Mesenchymal stem cell (in vitro differentiated cells and primary cell): ENCODE measurements at regions not wholly inside any gene's neighbourhood (a gene's known extent, or its start where the extent isn't known, plus 50 kb on each side); places are given as distances from the start of the nearest gene placed in this dataset.

Experiments
- DNase-seq: peaks from one replicate; pipeline ENCODE4 v3.0.0-alpha.2; 2013
- H2AFZ ChIP-seq: one replicate; pipeline ENCODE4 v1.6.1; 2013; ENCODE audit warnings: low read depth, mild to moderate bottlenecking, control low read depth, inconsistent platforms, low read length, moderate library complexity
- H2AK5ac ChIP-seq: 2 replicates; pipeline ENCODE4 v1.6.1; 2013; ENCODE audit warnings: low read length, moderate library complexity, mild to moderate bottlenecking, inconsistent platforms; ENCODE audit not compliant: severe bottlenecking
- H2BK120ac ChIP-seq: one replicate; pipeline ENCODE4 v1.6.1; 2013; ENCODE audit warnings: low read depth, mild to moderate bottlenecking, inconsistent platforms, low read length, moderate library complexity
- H2BK12ac ChIP-seq, 2 experiments: one replicate each; pipeline ENCODE4 v1.6.1; 2013; ENCODE audit warnings: inconsistent platforms in 2 of 2, low read length in 2 of 2, mild to moderate bottlenecking in 2 of 2, moderate library complexity in 2 of 2, control low read depth in 1 of 2
- H2BK15ac ChIP-seq: one replicate; pipeline ENCODE4 v1.6.1; 2013; ENCODE audit warnings: mild to moderate bottlenecking, low read depth, inconsistent platforms; ENCODE audit not compliant: poor library complexity, severe bottlenecking
- H2BK5ac ChIP-seq: 2 replicates; pipeline ENCODE4 v1.6.1; 2013; ENCODE audit warnings: low read depth, mild to moderate bottlenecking, low read length, control low read depth, inconsistent platforms; ENCODE audit not compliant: poor library complexity, severe bottlenecking
- H3K14ac ChIP-seq, 2 experiments: one replicate each; pipeline ENCODE4 v1.6.1; 2013; ENCODE audit warnings: inconsistent platforms in 2 of 2, low read length in 2 of 2, control low read depth in 1 of 2, mild to moderate bottlenecking in 1 of 2, moderate library complexity in 1 of 2
- H3K18ac ChIP-seq, 2 experiments: one replicate each; pipeline ENCODE4 v1.6.1; 2013; ENCODE audit warnings: inconsistent platforms in 2 of 2, low read length in 2 of 2, control low read depth in 1 of 2, low read depth in 1 of 2, mild to moderate bottlenecking in 1 of 2
- H3K23ac ChIP-seq, 2 experiments: one replicate each; pipeline ENCODE4 v1.6.1; 2013; ENCODE audit warnings: inconsistent platforms in 2 of 2, low read length in 2 of 2, mild to moderate bottlenecking in 2 of 2, moderate library complexity in 2 of 2, control low read depth in 1 of 2
- H3K27ac ChIP-seq: 2 replicates; pipeline ENCODE4 v1.5.1; 2013; ENCODE audit warnings: mild to moderate bottlenecking, moderate library complexity, low read length, control low read depth, inconsistent platforms; ENCODE audit not compliant: poor library complexity, severe bottlenecking
- H3K27me3 ChIP-seq, 2 experiments: 2 replicates each; pipeline versions ENCODE4 v1.6.1 to v1.7.0; 2013; ENCODE audit warnings: low read length in 2 of 2, mild to moderate bottlenecking in 2 of 2, moderate library complexity in 2 of 2, control low read depth in 1 of 2, inconsistent platforms in 1 of 2; ENCODE audit not compliant: control insufficient read depth in 1 of 2, insufficient read depth in 1 of 2
- H3K36me3 ChIP-seq, 2 experiments: 2 replicates each; pipeline versions ENCODE4 v1.6.1 to v1.7.0; 2013; ENCODE audit warnings: low read length in 2 of 2, control low read depth in 1 of 2, inconsistent platforms in 1 of 2, low read depth in 1 of 2, mild to moderate bottlenecking in 1 of 2; ENCODE audit not compliant: insufficient read depth in 2 of 2, control insufficient read depth in 1 of 2
- H3K4ac ChIP-seq, 2 experiments: one replicate each; pipeline ENCODE4 v1.6.1; 2013; ENCODE audit warnings: inconsistent platforms in 2 of 2, low read length in 2 of 2, mild to moderate bottlenecking in 2 of 2, moderate library complexity in 2 of 2, control low read depth in 1 of 2, low read depth in 1 of 2
- H3K4me1 ChIP-seq: 2 replicates; pipeline ENCODE4 v1.6.1; 2013; ENCODE audit warnings: low read depth, low read length, control low read depth; ENCODE audit not compliant: control insufficient read depth, insufficient read depth
- H3K4me2 ChIP-seq: 2 replicates; pipeline ENCODE4 v1.6.1; 2013; ENCODE audit warnings: low read length, mild to moderate bottlenecking, inconsistent platforms; ENCODE audit not compliant: poor library complexity, severe bottlenecking
- H3K4me3 ChIP-seq, 2 experiments: 2 replicates each; pipeline versions ENCODE4 v1.5.1 to v1.7.0; 2013; ENCODE audit warnings: low read length in 2 of 2, mild to moderate bottlenecking in 2 of 2, control low read depth in 1 of 2, low read depth in 1 of 2; ENCODE audit not compliant: insufficient read depth in 1 of 2
- H3K79me1 ChIP-seq: replicated peaks from 2 replicates; pipeline ENCODE4 v1.6.1; 2013; ENCODE audit warnings: mild to moderate bottlenecking, control low read depth, low read length, inconsistent platforms; ENCODE audit not compliant: poor library complexity, severe bottlenecking
- H3K9ac ChIP-seq: 2 replicates; pipeline ENCODE4 v1.7.0; 2013; ENCODE audit warnings: mild to moderate bottlenecking, low read length, moderate library complexity
- H3K9me3 ChIP-seq: 2 replicates; pipeline ENCODE4 v1.7.0; 2013; ENCODE audit warnings: mild to moderate bottlenecking, low read length; ENCODE audit not compliant: control insufficient read depth
- H4K8ac ChIP-seq: one replicate; pipeline ENCODE4 v1.6.1; 2013; ENCODE audit warnings: inconsistent platforms, mild to moderate bottlenecking, low read length, moderate library complexity
- H4K91ac ChIP-seq: one replicate; pipeline ENCODE4 v1.6.1; 2013; ENCODE audit warnings: mild to moderate bottlenecking, low read length, inconsistent platforms
- WGBS: methylation state at CpG from one replicate; pipeline ENCODE4 v1.1.7; 2013; ENCODE audit warnings: mixed read lengths; 5-methylcytosine and 5-hydroxymethylcytosine counted together

GRCh38 chr1:245031041-245031440 is 123.7 kb upstream of the KIF26B start:
- no peak overlapping the region for H2BK12ac ChIP-seq
- H2AFZ ChIP-seq: no peak overlapping the region
- peaks cover 0 to 3% of the 10 kb centered on the region in 2 experiments for H3K36me3 ChIP-seq
- H2BK5ac ChIP-seq: no peak overlapping the region
- H3K4me1 ChIP-seq: no peaks in the 10 kb centered on the region
- no peak overlapping the region for H3K4me3 ChIP-seq
- no peak overlapping the region for H2BK120ac ChIP-seq
- no peaks in the 10 kb centered on the region for H3K9me3 ChIP-seq
- 100% methylated on average over 1 of the region's 3 CpGs for WGBS
- peaks cover 2% of the 10 kb centered on the region for H3K79me1 ChIP-seq
- H3K9ac ChIP-seq: no peak overlapping the region
- H4K91ac ChIP-seq: no peak overlapping the region
- no peak overlapping the region for H3K14ac ChIP-seq
- H2AK5ac ChIP-seq: no peak overlapping the region
- no peak overlapping the region for H3K23ac ChIP-seq
- no peak for DNase-seq
- H3K27ac ChIP-seq: no peak overlapping the region
- no peak overlapping the region for H3K4ac ChIP-seq
- no peak overlapping the region for H4K8ac ChIP-seq
- H3K27me3 ChIP-seq: no peaks in the 10 kb centered on the region
- H3K4me2 ChIP-seq: no peak overlapping the region
- H2BK15ac ChIP-seq: no peak overlapping the region
- H3K18ac ChIP-seq: no peak overlapping the region

GRCh38 chr1:245026247-245026646 is 128.5 kb upstream of the KIF26B start:
- H3K4ac ChIP-seq: no peak overlapping the region

GRCh38 chr1:245025525-245025924 is 129.3 kb upstream of the KIF26B start:
- no peak for DNase-seq
- Histone ChIP-seq H4K8ac (no peak overlapping the region), H3K4me3 (no peak overlapping the region), H2BK15ac (no peak overlapping the region), H4K91ac (no peak overlapping the region), H3K4me1 (no peaks in the 10 kb centered on the region), H3K4ac (no peak overlapping the region), H3K23ac (no peak overlapping the region), H2AK5ac (no peak overlapping the region), H3K18ac (no peak overlapping the region), H3K4me2 (no peak overlapping the region), H2BK5ac (no peak overlapping the region), H3K27me3 (no peaks in the 10 kb centered on the region), H3K9me3 (no peaks in the 10 kb centered on the region), H2AFZ (no peak overlapping the region), H2BK12ac (no peak overlapping the region), H3K14ac (no peak overlapping the region), H3K36me3 (peaks cover 0 to 3% of the 10 kb centered on the region in 2 experiments), H3K9ac (no peak overlapping the region), H3K27ac (no peak overlapping the region), H3K79me1 (no peaks in the 10 kb centered on the region), H2BK120ac (no peak overlapping the region)
- 96% methylated on average over 6 of the region's 6 CpGs for WGBS

More at GRCh38 chr1:245026247-245026646, 128.5 kb upstream of the KIF26B start:
- H3K27me3 ChIP-seq: no peaks in the 10 kb centered on the region
- H3K4me1 ChIP-seq: no peaks in the 10 kb centered on the region
- H2BK12ac ChIP-seq: no peak overlapping the region
- no peak overlapping the region for H2BK5ac ChIP-seq
- no peak overlapping the region for H3K14ac ChIP-seq
- H3K36me3 ChIP-seq: peaks cover 0 to 3% of the 10 kb centered on the region in 2 experiments
- 99% methylated on average over 2 of the region's 3 CpGs for WGBS
- no peak overlapping the region for H2AK5ac ChIP-seq
- H4K91ac ChIP-seq: no peak overlapping the region
- no peak overlapping the region for H3K18ac ChIP-seq
- H3K4me2 ChIP-seq: no peak overlapping the region
- no peak overlapping the region for H2BK15ac ChIP-seq
- no peak overlapping the region for H2AFZ ChIP-seq
- no peak overlapping the region for H2BK120ac ChIP-seq
- H3K23ac ChIP-seq: no peak overlapping the region
- H3K4me3 ChIP-seq: no peak overlapping the region
- H3K79me1 ChIP-seq: no peaks in the 10 kb centered on the region
- H3K9ac ChIP-seq: no peak overlapping the region
- H4K8ac ChIP-seq: no peak overlapping the region
- DNase-seq: no peak
- no peaks in the 10 kb centered on the region for H3K9me3 ChIP-seq
- no peak overlapping the region for H3K27ac ChIP-seq

- no peak overlapping the region for H4K8ac ChIP-seq
- no peak for DNase-seq
- 100% methylated on average over 2 of the region's 2 CpGs for WGBS
- H3K27ac ChIP-seq: no peak overlapping the region
- no peaks in the 10 kb centered on the region for H3K9me3 ChIP-seq
- no peak overlapping the region for H3K18ac ChIP-seq
- H3K4ac ChIP-seq: no peak overlapping the region
- no peak overlapping the region for H2BK5ac ChIP-seq
- peaks cover 0 to 3% of the 10 kb centered on the region in 2 experiments for H3K36me3 ChIP-seq
- H2BK15ac ChIP-seq: no peak overlapping the region
- no peak overlapping the region for H3K4me2 ChIP-seq
- no peak overlapping the region for H3K4me3 ChIP-seq
- no peak overlapping the region for H3K14ac ChIP-seq
- H4K91ac ChIP-seq: no peak overlapping the region
- no peak overlapping the region for H3K9ac ChIP-seq
- no peaks in the 10 kb centered on the region for H3K27me3 ChIP-seq
- peaks cover 2% of the 10 kb centered on the region for H3K79me1 ChIP-seq
- H2AFZ ChIP-seq: no peak overlapping the region
- H2BK12ac ChIP-seq: no peak overlapping the region
- H3K23ac ChIP-seq: no peak overlapping the region
- no peak overlapping the region for H2AK5ac ChIP-seq
- peaks cover 3% of the 10 kb centered on the region for H3K4me1 ChIP-seq
- H2BK120ac ChIP-seq: no peak overlapping the region
Measured at GRCh38 chr1:245023222-245023621, 131.6 kb upstream of the KIF26B start.
